Esophagus squamous epithelium (tissue), 5 donors: ENCODE measurements at regions not wholly inside any gene's neighbourhood (a gene's known extent, or its start where the extent isn't known, plus 50 kb on each side); places are given as distances from the start of the nearest gene placed in this dataset.

Source experiments
- DNase-seq: peaks from one replicate; lab custom pipeline; 2025; lab: John Stamatoyannopoulos, UW
- H3K27ac ChIP-seq, 4 donors: fragments of 200-600 bp; sonication (generic); one replicate each; pipeline ENCODE4 v1.5.1; 2016 to 2019; ENCODE audit warnings: mild to moderate bottlenecking in 1 of 4
- H3K27me3 ChIP-seq, 4 donors: fragments of 200-600 bp; sonication (generic); 1 replicate in 3 of 4; 2 replicates in 1 of 4; pipeline versions ENCODE4 v1.5.1 to v1.6.0; 2017 to 2021; ENCODE audit warnings: antibody characterized with exemption in 1 of 4
- H3K36me3 ChIP-seq, 3 donors: fragments of 200-600 bp; sonication (generic); one replicate each; pipeline ENCODE4 v1.5.1; 2016 to 2019
- H3K4me1 ChIP-seq, 3 donors: fragments of 200-600 bp; sonication (generic); one replicate each; pipeline ENCODE4 v1.5.1; 2017 to 2019
- H3K4me3 ChIP-seq, 4 donors: fragments of 200-600 bp; sonication (generic); 1 replicate in 3 of 4; 2 replicates in 1 of 4; pipeline ENCODE4 v1.5.1; 2016 to 2019; ENCODE audit warnings: mild to moderate bottlenecking in 2 of 4, moderate library complexity in 1 of 4
- H3K9me3 ChIP-seq, 3 donors: fragments of 200-600 bp; sonication (generic); one replicate each; pipeline ENCODE4 v1.5.1; 2016 to 2019
- POLR2A ChIP-seq, 4 donors: fragments of 450-650 bp; IDR thresholded peaks; one replicate each; pipeline ENCODE4 v1.6.1; 2017; ENCODE audit warnings: antibody characterized with exemption in 4 of 4, mild to moderate bottlenecking in 4 of 4, moderate library complexity in 3 of 4
- WGBS, 2 donors: methylation state at CpG; one replicate each; pipeline ENCODE4 v1.1.5; 2018; 5-methylcytosine and 5-hydroxymethylcytosine counted together
- intact Hi-C: fragments of 100-400 bp; cut with DNase I; formaldehyde crosslinking; loops from one replicate; pipeline ENCODE4 v1.15.0; 2022
- TF ChIP-seq, protein P1 (sequence below), 6 experiments: fragments of 450-650 bp in 4 of 6; fragments of 200-600 bp in 2 of 6; sonication (generic) in 2 of 6; IDR thresholded peaks; one replicate each; pipeline ENCODE4 v1.5.1; 2016 to 2019; ENCODE audit warnings: antibody characterized with exemption in 6 of 6, mild to moderate bottlenecking in 4 of 6, moderate library complexity in 4 of 6
- donor health status: DM: yes; HTN: yes; CAD: no.

DNA sequence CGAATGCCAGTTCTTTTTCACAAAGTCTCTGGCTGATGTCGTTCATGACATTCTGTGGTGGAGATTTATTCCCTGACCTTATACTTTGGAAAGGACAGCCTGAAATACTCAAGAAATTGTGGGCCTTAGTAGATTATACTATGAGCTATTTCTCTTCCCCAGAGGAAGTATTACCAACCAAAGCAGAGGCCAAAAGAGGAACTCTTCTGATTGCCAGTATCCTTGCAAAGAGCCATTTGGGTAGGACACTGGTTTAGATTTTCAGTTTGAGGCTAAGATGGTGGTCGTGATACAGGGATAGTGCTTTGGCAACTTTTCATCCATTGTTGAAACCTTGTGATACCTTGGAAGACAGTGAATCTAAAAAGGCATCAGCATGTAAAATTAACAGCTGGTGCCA, 327.3 kb downstream of the HACE1 start:
- 37 to 52% methylated on average over 3 of the region's 3 CpGs for WGBS, 2 donors
- no peak for DNase-seq
- intact Hi-C loops: no loop called here
- Histone ChIP-seq H3K9me3 (no peaks in the 10 kb centered on the region), H3K4me1 (peaks cover 0 to 34% (median 5%) of the 10 kb centered on the region in 3 donors), H3K27ac (peak overlapping the region in 1 of 4 donors; percentile 32), H3K4me3 (no peak overlapping the region), H3K36me3 (no peaks in the 10 kb centered on the region), H3K27me3 (no peaks in the 10 kb centered on the region)
- TF ChIP-seq, protein P1, sequence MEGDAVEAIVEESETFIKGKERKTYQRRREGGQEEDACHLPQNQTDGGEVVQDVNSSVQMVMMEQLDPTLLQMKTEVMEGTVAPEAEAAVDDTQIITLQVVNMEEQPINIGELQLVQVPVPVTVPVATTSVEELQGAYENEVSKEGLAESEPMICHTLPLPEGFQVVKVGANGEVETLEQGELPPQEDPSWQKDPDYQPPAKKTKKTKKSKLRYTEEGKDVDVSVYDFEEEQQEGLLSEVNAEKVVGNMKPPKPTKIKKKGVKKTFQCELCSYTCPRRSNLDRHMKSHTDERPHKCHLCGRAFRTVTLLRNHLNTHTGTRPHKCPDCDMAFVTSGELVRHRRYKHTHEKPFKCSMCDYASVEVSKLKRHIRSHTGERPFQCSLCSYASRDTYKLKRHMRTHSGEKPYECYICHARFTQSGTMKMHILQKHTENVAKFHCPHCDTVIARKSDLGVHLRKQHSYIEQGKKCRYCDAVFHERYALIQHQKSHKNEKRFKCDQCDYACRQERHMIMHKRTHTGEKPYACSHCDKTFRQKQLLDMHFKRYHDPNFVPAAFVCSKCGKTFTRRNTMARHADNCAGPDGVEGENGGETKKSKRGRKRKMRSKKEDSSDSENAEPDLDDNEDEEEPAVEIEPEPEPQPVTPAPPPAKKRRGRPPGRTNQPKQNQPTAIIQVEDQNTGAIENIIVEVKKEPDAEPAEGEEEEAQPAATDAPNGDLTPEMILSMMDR (IDR thresholded peaks at IDR 0.05): no peak
- TF ChIP-seq POLR2A (IDR thresholded peaks at IDR 0.05): no peak

DNA sequence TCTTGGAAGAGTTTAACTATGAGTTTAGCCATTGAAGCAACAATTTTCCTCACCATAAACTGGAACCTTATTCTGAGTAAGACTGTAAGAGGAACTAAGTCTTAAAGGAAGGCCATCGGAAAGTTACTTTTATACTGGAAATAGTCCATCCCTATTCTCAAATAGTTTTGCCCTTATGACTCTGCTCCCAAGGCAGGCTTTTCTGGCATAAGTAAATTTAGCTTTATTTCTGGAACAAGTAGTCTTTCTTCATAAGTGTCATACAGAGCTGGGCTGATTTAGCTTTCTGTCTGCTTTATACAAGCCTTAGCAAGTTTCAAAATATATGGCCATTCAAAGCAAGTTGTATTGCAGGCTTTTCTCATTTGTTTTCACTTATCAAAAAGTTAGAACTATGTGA, 328.1 kb downstream of the HACE1 start:
- DNase-seq: no peak
- no peak overlapping the region for H3K4me3 ChIP-seq
- no peaks in the 10 kb centered on the region for H3K27me3 ChIP-seq
- peak overlapping the region in 2 of 4 donors; percentile 32 to 39 for H3K27ac ChIP-seq
- no peaks in the 10 kb centered on the region for H3K9me3 ChIP-seq
- TF ChIP-seq, protein P1 (IDR thresholded peaks at IDR 0.05): no peak
- TF ChIP-seq POLR2A (IDR thresholded peaks at IDR 0.05): no peak
- no peaks in the 10 kb centered on the region for H3K36me3 ChIP-seq
- peaks cover 0 to 42% (median 5%) of the 10 kb centered on the region in 3 donors for H3K4me1 ChIP-seq
- 35 to 39% methylated on average over 1 of the region's 1 CpG for WGBS, 2 donors
- intact Hi-C loops: no loop called here

DNA sequence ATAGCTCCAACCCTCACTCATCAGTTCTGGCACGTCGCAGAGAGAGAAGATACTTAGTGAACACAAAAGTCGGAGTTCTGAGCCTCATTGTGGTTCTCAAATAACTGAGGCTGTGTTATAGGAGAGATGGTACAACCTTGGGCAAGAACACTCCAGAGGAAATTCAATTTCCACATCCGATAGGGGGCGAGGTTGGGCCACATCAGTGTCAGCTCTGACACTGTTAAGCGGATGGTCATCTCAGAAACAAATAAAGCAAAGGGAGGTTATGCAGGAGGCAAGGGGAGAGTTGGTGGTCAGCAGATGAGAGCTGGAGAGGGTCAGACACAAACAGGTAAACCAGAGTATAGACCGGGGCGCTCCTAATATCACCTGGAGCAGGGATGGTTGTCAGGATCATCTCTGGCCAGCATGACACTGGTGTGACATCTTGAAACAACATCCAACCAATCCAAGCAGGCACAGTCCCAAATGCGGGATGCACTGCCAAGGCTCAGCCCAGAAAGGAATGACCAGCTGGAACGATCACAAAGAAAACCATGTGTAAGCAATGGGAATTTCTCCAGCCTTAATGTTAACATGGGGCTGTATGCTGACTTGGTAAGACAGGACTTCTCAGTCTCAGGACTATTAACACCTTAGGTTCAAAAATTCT, 331.8 kb downstream of the HACE1 start:
- TF ChIP-seq POLR2A (IDR thresholded peaks at IDR 0.05): no peak
- TF ChIP-seq, protein P1 (IDR thresholded peaks at IDR 0.05): peak in 2 of 6 experiments; percentile 5 to 8
- WGBS, 2 donors: 52 to 65% methylated on average over 10 of the region's 10 CpGs
- peaks cover 0 to 49% (median 5%) of the 10 kb centered on the region in 3 donors for H3K4me1 ChIP-seq
- H3K4me3 ChIP-seq: no peak overlapping the region
- H3K9me3 ChIP-seq: no peaks in the 10 kb centered on the region
- H3K36me3 ChIP-seq: no peaks in the 10 kb centered on the region
- no peaks in the 10 kb centered on the region for H3K27me3 ChIP-seq
- no peak for DNase-seq
- no peak overlapping the region for H3K27ac ChIP-seq
- intact Hi-C loops: no loop called here

DNA sequence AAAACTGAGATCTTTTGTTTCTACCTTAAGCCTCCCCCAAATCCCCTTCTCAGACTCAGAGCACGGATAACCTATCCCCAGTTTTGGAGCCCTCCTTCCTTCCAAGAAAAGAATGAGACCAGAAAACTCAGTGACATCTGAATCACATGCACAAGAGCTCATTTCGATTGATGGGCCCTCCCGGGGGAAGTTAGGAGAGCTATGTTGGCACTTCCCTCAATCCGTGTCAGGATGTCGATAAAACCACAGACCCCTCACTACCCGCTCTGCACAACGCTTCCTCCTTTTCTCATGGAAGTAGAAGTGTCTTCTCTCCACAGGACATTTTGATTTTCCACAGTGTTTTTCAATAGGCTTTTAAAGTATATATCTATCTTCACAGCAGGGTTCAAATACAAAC, 332.4 kb downstream of the HACE1 start:
- Histone ChIP-seq H3K36me3 (no peaks in the 10 kb centered on the region), H3K27ac (peak overlapping the region in 1 of 4 donors; percentile 51), H3K27me3 (no peaks in the 10 kb centered on the region), H3K4me1 (peaks cover 0 to 46% (median 5%) of the 10 kb centered on the region in 3 donors), H3K4me3 (no peak overlapping the region), H3K9me3 (no peaks in the 10 kb centered on the region)
- DNase-seq: no peak
- WGBS, 2 donors: 48 to 51% methylated on average over 7 of the region's 7 CpGs
- TF ChIP-seq, protein P1 (IDR thresholded peaks at IDR 0.05): no peak
- no peak for TF ChIP-seq POLR2A (IDR thresholded peaks at IDR 0.05)
- intact Hi-C loops: no loop called here

DNA sequence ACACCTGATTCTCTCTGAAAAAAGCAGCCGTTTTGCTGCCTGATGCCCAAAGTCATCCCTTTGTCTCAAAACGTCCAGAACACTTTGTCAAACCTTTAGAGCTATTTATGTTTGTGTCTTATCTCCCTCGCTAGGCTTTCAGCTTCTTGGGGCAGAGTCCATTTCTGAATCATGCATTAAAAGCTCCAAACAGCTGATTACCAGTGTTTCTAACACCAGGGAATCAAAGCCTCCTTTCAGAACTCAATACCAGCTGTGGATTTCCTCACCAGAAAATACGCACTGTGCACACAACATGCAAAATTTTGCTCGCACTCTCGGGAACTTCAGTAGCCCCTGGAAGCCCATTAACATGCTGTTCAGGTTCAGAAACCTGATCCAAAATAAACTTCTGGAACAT, 333.3 kb downstream of the HACE1 start:
- Histone ChIP-seq H3K27me3 (peaks cover 0 to 2% (median 0%) of the 10 kb centered on the region in 4 donors), H3K27ac (peak overlapping the region in 1 of 4 donors; percentile 51), H3K4me1 (peaks cover 0 to 36% (median under 1%) of the 10 kb centered on the region in 3 donors), H3K4me3 (no peak overlapping the region), H3K9me3 (no peaks in the 10 kb centered on the region), H3K36me3 (no peaks in the 10 kb centered on the region)
- intact Hi-C loops: no loop called here
- TF ChIP-seq, protein P1 (IDR thresholded peaks at IDR 0.05): no peak
- TF ChIP-seq POLR2A (IDR thresholded peaks at IDR 0.05): no peak
- WGBS, 2 donors: 26 to 31% methylated on average over 3 to 6 of the region's 6 CpGs
- DNase-seq: no peak
